ENCODE measurements at regions not wholly inside any gene's neighbourhood (a gene's known extent, or its start where the extent isn't known, plus 50 kb on each side); places are given as distances from the start of the nearest gene placed in this dataset.

DNA sequence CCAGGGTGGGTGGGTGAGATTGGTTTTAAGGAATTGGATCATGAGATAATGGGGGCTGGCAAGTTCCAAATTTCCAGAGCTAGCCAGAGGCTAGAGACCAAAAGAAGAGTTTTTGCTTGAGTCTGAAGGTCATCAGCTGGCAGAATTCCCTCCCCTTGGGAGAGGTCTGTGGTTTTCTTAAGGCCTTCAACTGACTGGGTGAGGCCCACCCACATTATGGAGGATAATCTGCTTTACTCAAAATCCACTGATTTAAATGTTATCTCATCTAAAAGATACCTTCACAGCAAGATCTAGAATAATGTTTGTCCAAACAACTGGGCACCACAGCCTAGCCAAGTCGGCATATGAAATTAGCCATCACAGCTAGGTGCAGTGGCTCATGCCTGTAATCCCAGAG lies 156.4 kb downstream of the URB2 start:
- no peak for DNase-seq (ENCODE audit: extremely low read depth, low read depth)
- TF ChIP-seq CTCF (IDR thresholded peaks at IDR 0.05; ENCODE audit: low read depth, low read length): no peak

DNA sequence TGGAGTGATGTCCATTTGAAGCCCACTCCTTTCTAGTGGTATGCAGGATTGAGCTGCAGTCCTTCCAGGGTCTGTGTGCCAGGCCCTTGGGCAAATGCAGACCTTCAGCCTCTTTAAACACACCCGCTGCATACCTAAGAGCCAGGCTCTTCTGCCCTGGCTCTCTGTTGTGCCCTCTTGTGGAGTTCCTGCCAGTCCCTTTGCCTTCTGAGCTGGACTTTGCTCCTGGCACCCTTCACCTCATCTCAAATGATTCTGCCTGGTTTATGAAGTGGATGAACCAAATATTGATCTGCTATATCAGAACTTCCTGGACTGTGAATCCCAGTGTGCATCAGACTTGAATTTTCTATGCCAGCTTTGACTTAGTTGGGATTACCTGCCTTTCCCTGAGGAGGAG lies 158.8 kb downstream of the URB2 start:
- no peak for DNase-seq (ENCODE audit: extremely low read depth, low read depth)
- TF ChIP-seq CTCF (IDR thresholded peaks at IDR 0.05; ENCODE audit: low read depth, low read length): no peak

- no peak for TF ChIP-seq CTCF (IDR thresholded peaks at IDR 0.05; ENCODE audit: low read depth, low read length)
- DNase-seq (ENCODE audit: extremely low read depth, low read depth): no peak
Measured at GRCh38 chr1:229786974-229787610, 161.0 kb downstream of the URB2 start.

- TF ChIP-seq CTCF (IDR thresholded peaks at IDR 0.05; ENCODE audit: low read depth, low read length): no peak
- DNase-seq (ENCODE audit: extremely low read depth, low read depth): no peak
Measured at GRCh38 chr1:229788004-229788403, 162.0 kb downstream of the URB2 start.

DNA sequence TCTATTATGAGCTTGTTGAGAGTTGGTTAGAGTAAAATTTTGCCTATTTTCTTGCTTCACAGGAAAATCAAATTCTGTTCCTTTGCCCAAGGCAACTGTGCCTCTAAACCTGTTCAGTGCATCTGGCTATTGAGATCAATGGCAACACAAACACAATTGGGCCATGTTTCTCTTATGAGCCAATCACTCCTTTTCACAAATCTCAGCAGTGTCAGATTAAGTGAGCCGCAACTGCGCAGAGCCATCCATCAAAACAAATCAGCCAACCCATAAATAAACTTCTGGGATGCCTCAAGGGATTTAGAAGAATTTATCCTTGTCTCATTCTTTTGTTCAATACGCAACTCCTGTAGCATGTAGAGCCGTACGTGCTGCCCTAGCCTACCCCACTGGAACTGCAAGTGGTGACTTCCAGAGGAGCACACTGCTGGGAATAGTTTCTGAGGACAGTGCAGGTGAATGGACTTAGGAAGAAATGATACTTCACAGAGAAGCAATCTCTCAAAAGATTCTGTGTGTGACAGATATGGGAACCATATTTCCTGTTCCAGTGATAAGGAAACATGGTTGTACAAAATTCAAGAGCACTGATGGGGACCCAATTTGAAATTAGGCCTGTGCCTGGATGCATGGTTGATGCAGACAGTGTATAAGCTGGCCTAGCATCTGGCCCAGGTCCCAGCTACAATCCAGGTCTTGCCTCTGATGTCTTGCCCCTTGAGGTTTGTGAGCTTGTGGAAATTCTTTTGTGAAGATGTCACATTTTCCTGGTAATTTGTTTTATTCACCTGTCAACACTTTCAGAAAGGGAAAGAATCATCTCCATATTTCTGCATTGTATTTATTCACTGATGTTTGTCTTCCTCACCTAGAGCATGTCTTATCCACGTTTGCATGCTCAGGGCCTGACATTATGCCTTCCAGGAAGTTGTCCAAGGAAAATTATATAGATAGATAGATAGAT lies 166.2 kb downstream of the URB2 start:
- DNase-seq (ENCODE audit: extremely low read depth, low read depth): no peak
- no peak for TF ChIP-seq CTCF (IDR thresholded peaks at IDR 0.05; ENCODE audit: low read depth, low read length)

DNA sequence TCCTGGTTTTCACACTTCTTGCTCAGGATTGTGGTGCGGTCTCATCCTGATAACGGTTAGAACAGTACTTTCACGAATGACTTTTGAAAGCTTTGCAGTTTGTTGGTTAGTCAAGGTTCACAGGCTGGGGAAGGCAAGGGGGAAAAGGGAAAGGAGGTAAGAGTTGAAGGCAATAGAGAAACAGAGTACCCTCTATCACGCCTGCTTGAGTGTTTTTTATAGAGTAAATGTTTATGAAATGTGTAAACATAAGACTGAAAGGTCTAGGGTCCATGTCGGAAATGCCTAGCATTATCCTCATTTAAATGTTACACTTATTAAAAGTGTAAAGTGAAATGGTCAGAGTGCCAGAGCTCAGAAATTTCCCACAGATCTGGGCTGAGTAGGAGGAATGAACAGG lies 167.4 kb downstream of the URB2 start:
- no peak for DNase-seq (ENCODE audit: extremely low read depth, low read depth)
- TF ChIP-seq CTCF (IDR thresholded peaks at IDR 0.05; ENCODE audit: low read depth, low read length): no peak

- no peak for DNase-seq (ENCODE audit: extremely low read depth, low read depth)
- TF ChIP-seq CTCF (IDR thresholded peaks at IDR 0.05; ENCODE audit: low read depth, low read length): no peak
Measured at GRCh38 chr1:229798558-229798957, 172.5 kb downstream of the URB2 start.
